ENCODE measurements at regions not wholly inside any gene's neighbourhood (a gene's known extent, or its start where the extent isn't known, plus 50 kb on each side); places are given as distances from the start of the nearest gene placed in this dataset.

GRCh38 chr15:86021281-86022264 lies 58.1 kb upstream of the AGBL1 start:
- DNase-seq (ENCODE audit: low read depth) = no peak
- Histone ChIP-seq H3K27me3 (ENCODE audit: control insufficient read depth, insufficient read depth, low read length) (no peaks in the 10 kb centered on the region), H3K36me3 (ENCODE audit: control insufficient read depth, insufficient read depth, low read length) (no peaks in the 10 kb centered on the region), H3K4me3 (ENCODE audit: low read depth, low read length) (no peak overlapping the region)
- TF ChIP-seq CTCF (IDR thresholded peaks at IDR 0.05; ENCODE audit: insufficient read depth, low read length, poor library complexity, severe bottlenecking) = no peak

- Histone ChIP-seq H3K36me3 (ENCODE audit: control insufficient read depth, insufficient read depth, low read length) (no peaks in the 10 kb centered on the region), H3K4me3 (ENCODE audit: low read depth, low read length) (no peak overlapping the region), H3K27me3 (ENCODE audit: control insufficient read depth, insufficient read depth, low read length) (no peaks in the 10 kb centered on the region)
- no peak for DNase-seq (ENCODE audit: low read depth)
- TF ChIP-seq CTCF (IDR thresholded peaks at IDR 0.05; ENCODE audit: insufficient read depth, low read length, poor library complexity, severe bottlenecking) = no peak
These were observed 50.7 kb upstream of the AGBL1 start for GRCh38 chr15:86028961-86029360.
